Type B pancreatic cell (in vitro differentiated cells): ENCODE measurements at regions not wholly inside any gene's neighbourhood (a gene's known extent, or its start where the extent isn't known, plus 50 kb on each side); places are given as distances from the start of the nearest gene placed in this dataset.

ENCODE experiments used
- DNase-seq: peaks from one replicate; pipeline ENCODE4 v3.0.0; 2021; ENCODE audit warnings: mixed read lengths; ENCODE audit not compliant: unreplicated experiment; ENCODE audit errors: extremely low spot score
- H3K27ac Mint-ChIP-seq: 2 replicates; pipeline ENCODE4 v1.8.0; 2021; ENCODE audit warnings: mild to moderate bottlenecking, mixed read lengths
- H3K27me3 Mint-ChIP-seq: 2 replicates; pipeline ENCODE4 v1.8.0; 2021; ENCODE audit warnings: mixed read lengths
- H3K36me3 Mint-ChIP-seq: 2 replicates; pipeline ENCODE4 v1.8.0; 2021; ENCODE audit warnings: mixed read lengths
- H3K4me1 Mint-ChIP-seq: one replicate; pipeline ENCODE4 v1.8.0; 2021; ENCODE audit warnings: mixed read lengths; ENCODE audit not compliant: unreplicated experiment
- H3K4me3 Mint-ChIP-seq: 2 replicates; pipeline ENCODE4 v1.8.0; 2021; ENCODE audit warnings: mild to moderate bottlenecking, mixed read lengths
- H3K9me3 Mint-ChIP-seq: 2 replicates; pipeline ENCODE4 v1.8.0; 2021; ENCODE audit warnings: mixed read lengths
- CTCF ChIP-seq: fragments of 200-600 bp; sonication (generic); conservative IDR thresholded peaks from 2 replicates; pipeline ENCODE4 v1.5.0; 2021; ENCODE audit warnings: antibody characterized with exemption, mild to moderate bottlenecking

GRCh38 chr16:85419503-85420408 is 193.4 kb upstream of the GSE1 start:
- no peak for DNase-seq
- Mint-ChIP-seq H3K36me3 (no peaks in the 10 kb centered on the region), H3K4me1 (peaks cover 29% of the 10 kb centered on the region), H3K4me3 (no peak overlapping the region), H3K27ac (no peak overlapping the region), H3K9me3 (no peaks in the 10 kb centered on the region), H3K27me3 (no peaks in the 10 kb centered on the region)
- TF ChIP-seq CTCF, result no peak

GRCh38 chr16:85420501-85421337 is 192.4 kb upstream of the GSE1 start:
- DNase-seq, result no peak
- peak; percentile 100 for TF ChIP-seq CTCF
- Mint-ChIP-seq H3K9me3 (no peaks in the 10 kb centered on the region), H3K4me1 (peaks cover 30% of the 10 kb centered on the region), H3K4me3 (no peak overlapping the region), H3K27ac (no peak overlapping the region), H3K27me3 (no peaks in the 10 kb centered on the region), H3K36me3 (no peaks in the 10 kb centered on the region)

- H3K27me3 Mint-ChIP-seq, result no peaks in the 10 kb centered on the region
- H3K4me1 Mint-ChIP-seq, result peaks cover 27% of the 10 kb centered on the region
- no peaks in the 10 kb centered on the region for H3K36me3 Mint-ChIP-seq
- no peaks in the 10 kb centered on the region for H3K9me3 Mint-ChIP-seq
- DNase-seq, result no peak
- peak overlapping the region; percentile 75 for H3K4me3 Mint-ChIP-seq
- no peak for TF ChIP-seq CTCF
- peak overlapping the region; percentile 88 for H3K27ac Mint-ChIP-seq
Observed at GRCh38 chr16:85421338-85422195, 191.6 kb upstream of the GSE1 start.

GRCh38 chr16:85422196-85422631 is 190.9 kb upstream of the GSE1 start:
- H3K27ac Mint-ChIP-seq, result peak overlapping the region; percentile 88
- DNase-seq, result no peak
- peaks cover 27% of the 10 kb centered on the region for H3K4me1 Mint-ChIP-seq
- peak overlapping the region; percentile 75 for H3K4me3 Mint-ChIP-seq
- no peaks in the 10 kb centered on the region for H3K27me3 Mint-ChIP-seq
- no peaks in the 10 kb centered on the region for H3K36me3 Mint-ChIP-seq
- no peak for TF ChIP-seq CTCF
- no peaks in the 10 kb centered on the region for H3K9me3 Mint-ChIP-seq
